Kidney capillary endothelial cell (primary cell): ENCODE measurements at regions not wholly inside any gene's neighbourhood (a gene's known extent, or its start where the extent isn't known, plus 50 kb on each side); places are given as distances from the start of the nearest gene placed in this dataset.

Experiments used
- DNase-seq: peaks from one replicate; pipeline ENCODE4 v3.0.0-alpha.2; 2018; ENCODE audit warnings: low spot score

DNA sequence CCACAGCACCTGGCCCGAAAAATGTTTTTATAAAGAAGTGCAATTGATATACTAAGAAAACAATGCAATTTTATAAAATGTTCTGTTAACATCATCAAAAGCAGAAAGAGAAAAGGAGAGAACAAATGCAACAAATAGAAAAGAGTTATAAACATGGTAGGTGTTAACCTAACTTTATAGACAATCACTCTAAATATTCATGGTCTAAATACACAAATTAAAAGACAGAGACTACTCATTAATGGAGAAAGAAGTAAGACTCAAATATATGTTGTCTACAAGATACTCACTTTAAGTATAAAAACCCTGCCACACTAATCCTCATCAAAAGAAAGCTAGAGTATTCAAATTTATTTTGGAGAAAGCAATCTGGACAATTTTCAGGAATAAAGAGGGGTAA is 425.3 kb upstream of the ANKRD30A start:
- no peak for DNase-seq

DNA sequence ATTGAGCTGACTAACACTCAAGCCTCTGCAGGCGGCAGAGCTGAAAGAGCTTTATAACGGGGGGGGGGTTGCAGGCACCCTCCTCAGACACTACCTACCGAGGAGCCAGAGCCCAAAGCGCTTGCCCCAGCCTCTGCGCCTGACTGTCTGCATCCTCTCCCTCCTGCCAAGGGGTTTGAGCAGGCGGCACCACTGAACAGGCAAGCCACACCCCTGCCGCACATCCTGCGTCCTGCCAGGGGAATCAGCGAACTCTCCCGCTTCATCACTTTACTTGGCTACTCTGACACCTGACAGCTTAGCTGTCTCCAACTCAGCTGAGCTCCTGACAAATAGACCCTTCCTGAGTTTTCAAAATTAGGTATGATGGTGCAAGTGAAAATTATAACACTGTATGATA is 432.6 kb upstream of the ANKRD30A start:
- no peak for DNase-seq

DNA sequence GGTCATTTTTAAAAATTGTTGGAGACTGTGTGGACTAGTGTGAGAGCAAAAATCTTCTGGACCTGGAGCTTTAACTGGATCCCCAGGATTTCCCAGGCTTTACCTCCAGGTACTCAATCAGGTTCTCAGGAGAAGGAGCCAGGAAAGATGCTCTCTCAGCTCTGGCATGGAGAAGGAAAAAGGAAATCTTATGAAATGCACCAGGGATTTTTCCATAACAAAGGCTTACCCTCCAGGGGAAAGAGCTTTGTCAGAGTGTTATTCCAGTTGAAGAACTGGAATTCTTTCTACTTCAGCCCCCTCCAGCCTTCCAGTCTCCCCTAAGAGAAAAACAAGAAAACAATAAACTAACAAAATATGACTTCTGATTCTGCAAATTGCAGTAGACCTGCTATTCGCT is 436.7 kb upstream of the ANKRD30A start:
- no peak for DNase-seq

DNA sequence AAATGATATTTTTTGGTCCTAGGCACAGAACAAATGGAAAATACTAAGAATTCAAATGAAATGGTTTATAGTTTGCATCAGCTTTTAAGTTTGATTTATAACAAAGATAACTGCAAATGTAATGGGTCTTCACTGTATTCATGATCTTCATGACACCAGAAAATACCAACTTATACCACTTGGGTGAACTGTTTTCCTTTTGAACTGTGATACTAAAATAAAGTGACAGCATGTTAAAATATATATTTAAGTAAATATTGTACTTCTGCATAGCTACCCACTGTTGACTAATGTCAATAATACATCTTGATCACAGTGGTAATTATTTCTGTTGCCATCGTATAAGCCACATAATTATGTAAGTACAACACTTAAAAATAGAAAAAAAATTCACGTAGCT is 442.0 kb upstream of the ANKRD30A start:
- no peak for DNase-seq

DNA sequence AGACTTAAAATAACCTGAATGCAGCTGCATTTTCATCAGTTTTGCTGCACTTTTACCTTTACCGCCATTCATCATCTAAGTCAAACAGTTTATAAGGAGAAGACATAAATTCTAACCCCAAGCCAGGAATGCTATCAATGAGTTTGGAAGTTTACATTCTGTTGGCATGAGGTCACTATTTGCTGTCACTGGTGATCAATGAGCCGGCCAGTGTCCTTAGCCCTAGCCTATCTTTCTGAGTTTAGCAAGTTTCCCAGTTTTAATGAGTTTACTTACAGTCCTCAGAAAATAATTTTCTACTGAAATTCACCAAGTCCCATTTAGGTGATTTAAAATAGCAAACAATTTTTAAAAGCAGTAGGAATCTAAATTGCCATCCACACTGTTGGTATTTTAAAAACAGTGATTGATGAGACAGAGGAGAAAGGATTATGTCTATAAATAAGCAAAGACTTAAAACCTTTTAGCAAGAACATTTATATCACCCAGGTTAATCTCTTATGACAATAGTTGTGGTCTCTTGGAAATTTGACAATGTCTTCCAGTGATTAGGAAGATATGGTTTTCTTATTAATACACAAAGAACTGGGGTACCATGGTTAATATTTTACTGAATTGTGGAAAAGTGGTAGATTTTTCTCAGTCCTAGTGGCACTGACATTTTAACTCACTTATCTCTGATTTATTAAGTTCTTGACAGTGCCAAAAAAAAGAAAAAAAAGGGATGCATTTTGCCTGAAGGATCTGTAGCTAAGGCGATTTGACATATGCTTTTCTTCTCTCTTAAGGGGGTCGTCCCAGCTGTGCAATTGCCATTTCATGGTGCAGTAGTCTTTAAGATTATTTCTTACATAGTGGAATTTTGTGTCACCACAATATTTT is 443.4 kb upstream of the ANKRD30A start:
- DNase-seq, result no peak

DNA sequence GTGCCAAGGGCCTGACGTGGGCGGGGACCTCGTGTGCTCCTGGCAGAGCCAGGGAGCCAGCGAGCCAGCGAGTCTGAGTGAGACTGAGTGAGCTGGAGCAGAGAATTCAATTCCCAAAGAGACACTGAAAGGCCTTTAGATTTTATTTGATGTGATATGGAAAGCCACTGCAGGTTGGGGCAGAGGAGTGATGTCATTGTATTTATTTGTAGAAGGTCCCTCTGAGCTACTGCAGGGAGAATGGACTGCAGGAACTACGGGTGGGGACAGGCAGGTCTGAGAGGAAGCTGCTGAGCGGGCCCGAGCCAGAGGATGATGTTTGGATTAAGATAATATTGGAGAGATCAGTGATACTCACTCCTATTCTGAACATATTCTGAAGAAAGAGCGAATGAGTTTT is 445.8 kb upstream of the ANKRD30A start:
- no peak for DNase-seq

DNA sequence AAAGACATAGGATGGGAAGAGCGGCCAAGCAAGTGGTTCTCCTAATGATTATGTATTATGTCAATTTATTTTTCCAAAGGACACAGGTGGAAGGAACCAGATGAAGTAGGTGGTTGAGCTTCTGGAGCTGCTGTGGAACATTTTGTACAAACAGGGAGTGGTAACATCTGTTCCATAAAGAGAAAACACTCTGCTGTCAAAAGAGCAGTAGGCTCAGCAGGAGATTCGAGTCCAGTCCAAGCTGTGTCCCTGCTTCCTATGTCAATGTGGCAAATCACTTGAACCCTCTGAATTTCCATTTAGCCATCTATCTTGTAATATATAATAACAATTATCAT is 448.0 kb upstream of the ANKRD30A start:
- no peak for DNase-seq

DNA sequence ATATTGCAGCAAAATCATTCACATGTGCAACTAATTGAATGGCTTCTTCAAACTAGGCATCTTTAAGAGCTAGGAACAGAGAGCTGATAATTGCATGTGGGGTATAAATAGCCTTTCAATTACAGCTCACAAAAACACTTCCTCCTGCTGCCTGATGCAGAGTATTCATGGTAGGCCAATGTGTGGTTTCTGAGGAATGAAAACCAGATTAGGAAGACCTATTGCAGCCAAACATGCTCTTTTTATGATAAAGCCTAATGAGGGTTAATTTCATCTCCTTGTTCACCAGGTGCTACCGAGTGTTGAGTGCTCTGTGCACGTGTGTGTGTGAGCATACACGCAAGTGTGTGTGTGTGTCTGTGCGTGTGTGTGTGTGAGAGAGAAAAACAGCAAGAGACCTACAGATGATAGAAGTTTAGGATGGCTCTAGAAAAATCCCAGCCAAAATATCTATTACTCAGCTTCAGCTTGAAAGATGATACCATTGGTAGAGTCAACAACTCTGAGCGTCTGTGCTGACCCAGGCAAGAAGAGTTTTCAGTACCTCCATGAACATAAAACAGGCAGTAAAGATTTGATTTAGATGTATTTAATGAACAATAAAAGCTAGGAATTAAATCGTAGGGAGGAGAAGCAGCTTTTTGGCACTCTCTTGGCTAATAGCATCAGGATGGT is 448.5 kb upstream of the ANKRD30A start:
- DNase-seq, result no peak

DNA sequence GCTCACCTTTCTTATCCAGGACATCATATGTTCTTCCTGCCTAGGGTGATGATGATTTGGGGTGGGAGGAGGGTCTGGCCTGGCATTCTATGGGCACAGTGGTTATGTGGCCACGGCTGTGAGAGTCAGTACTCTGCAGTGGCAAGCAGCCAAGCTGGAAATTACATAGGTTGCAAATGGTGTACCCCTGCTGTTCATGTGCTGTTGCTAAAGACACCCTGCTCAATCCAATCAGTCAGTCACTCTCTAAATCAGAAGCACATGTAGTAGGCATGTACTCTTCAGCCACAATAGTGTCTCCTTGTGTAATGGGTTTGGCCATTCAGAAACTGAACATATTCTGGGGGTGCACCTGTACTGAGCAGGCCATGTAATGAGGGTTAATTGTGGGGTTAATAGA is 449.1 kb upstream of the ANKRD30A start:
- no peak for DNase-seq

DNA sequence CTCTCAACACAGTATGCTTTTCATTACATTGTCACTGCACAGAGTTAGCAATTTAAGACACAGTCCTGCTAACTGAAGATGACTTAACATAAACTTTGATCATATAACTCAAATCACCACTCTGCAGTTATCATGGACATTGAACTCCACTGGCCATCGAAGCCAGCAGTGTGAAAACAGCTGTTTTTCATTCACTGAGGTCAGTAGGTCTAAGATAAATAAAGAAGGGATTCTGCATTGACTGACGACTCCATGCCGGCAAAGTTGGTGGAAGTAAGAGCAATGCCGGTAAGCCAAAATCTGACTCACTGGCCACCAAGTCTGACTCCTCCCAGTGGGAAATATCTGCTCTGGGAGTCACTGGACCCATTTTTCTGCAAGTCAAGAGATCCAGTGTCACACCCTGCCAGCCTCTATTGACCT is 449.9 kb upstream of the ANKRD30A start:
- DNase-seq, result no peak

DNA sequence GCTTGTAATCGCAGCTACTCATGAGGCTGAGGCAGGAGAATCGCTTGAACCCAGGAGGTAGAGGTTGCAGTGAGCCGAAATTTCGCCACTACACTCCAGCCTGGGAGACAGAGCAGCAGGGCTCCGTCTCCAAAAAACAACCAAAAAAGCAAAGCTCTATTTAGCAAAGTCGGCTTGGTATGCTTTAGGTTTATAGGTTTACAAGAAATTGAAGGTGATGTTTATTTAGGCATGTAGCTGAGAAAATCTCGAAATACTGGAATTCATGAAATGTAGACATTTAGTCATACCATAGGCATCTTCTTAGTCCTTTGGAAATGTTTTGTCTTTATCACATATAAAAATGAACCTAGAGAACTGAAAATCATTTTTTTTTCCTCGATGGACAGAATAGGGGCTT is 453.8 kb upstream of the ANKRD30A start:
- DNase-seq, result no peak

DNA sequence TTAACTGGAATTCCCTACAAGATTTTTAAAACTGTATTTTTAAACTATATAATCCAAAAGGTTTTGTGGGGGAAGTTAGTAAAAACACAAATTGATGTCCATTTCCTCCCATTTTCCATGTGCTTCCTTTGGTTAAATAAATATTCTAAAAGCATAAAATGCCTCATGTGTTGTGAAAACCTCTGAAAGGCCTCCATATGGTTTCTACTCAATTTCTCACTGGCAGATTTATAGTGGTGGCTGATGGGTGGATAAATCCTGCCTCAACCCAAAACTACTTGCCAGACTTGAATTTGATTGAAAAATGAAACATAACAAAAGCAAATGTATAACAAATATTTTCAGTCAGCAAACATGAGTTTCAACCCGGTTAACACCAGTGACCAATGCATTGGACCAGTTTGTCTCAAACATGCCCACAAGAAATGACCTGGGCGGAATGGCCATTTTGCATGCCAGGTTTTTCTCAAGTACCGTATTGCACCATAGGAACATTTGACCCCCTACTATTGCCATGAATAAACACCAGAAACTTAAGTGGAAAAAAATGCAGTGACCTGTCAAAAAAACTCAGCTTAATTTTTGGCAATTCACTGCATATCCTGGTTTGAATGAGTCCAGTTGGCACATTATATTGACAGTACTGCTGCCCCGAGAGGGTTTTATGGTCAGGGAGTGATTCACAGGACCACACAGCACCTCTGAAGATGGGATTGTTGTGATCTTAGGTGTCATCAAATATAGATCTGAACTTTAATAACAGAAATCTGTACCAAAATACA is 454.6 kb upstream of the ANKRD30A start:
- no peak for DNase-seq

DNA sequence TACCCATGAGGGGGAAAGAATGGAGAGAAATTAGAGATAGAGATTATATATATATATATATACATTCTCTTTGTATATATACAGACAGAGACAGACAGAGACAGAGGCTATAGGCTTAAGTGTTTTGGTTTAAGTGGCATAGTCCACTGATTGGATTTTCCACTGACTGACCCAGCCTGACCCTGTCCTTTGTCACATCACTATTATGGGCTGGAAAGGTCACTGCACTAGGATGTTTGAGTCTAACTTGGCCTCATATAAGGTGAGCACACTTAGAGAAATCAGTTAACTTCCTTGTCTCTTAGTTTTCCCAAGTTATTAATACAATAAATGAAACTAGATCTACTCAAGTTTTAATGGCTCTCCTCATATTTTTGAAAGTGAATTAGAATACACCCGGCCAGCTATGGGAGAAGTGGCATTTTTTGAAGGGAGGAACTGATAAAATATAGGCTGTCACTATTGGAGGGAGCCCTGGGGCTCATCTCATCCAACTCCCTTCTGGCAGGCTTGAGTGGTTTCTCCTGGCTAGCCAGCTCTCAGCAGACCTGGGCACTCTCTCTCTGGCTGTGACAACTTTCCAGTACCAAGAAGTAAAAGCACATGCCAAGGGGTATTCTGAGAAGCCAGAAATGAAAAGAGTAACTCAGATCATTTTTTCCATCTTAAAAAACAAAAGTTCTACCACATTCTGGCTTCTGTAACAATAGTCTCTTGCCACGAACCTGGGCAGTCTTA is 455.6 kb upstream of the ANKRD30A start:
- no peak for DNase-seq

DNA sequence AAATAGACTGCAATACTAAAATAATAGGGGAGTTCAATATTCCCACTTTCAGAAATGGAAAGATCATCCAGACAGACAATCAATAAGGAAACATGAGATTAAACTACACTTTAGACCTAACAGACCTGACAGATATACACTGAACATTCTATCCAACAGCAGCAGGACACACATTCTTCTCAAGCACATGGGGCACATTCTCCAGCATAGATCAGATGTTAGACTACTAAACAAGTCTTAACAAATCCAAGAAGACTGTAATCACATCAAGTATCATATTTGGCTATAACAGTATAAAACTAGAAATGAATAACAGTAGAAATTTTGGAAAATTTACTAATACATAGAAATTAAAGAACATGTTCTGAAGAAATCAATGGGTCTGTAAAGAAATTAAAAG is 458.9 kb upstream of the ANKRD30A start:
- no peak for DNase-seq

DNA sequence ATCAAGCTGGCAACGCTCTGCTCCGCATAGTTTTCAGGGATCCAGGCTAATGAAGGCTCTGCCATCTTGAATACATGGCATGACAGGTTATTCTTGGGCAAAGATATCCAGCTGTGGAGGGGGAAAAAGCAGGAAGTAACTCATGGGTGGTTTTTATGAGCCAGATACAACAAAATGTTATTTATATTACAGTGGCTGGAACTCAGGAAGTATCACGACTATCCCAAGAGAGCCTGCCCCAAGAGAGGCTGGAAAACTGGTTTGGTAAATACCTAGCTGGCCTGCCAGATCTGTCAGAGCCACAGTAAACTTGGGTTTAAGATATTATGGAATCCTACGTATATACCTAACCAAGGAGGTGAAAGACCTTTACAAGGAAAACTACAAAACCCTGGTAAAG is 462.8 kb upstream of the ANKRD30A start:
- no peak for DNase-seq

DNA sequence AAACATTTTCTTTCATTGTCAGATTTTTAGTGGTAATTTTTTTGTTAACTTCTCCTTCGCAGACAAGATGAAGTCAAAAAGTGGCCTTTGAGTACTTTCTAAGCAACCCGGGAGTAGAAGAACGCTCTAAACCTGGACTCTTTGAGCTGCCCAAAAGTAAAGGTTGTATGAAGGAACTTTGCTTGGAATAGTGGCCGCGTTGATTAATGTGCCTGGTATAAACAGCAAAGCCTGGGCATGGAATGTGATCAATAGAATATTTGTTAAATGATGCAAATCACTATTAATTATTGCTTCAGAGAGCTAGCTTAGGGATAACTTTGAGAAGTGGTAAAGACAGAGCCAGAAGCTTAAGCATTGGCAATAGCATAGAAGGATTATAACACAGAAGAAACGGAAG is 475.1 kb upstream of the ANKRD30A start:
- DNase-seq, result no peak

DNA sequence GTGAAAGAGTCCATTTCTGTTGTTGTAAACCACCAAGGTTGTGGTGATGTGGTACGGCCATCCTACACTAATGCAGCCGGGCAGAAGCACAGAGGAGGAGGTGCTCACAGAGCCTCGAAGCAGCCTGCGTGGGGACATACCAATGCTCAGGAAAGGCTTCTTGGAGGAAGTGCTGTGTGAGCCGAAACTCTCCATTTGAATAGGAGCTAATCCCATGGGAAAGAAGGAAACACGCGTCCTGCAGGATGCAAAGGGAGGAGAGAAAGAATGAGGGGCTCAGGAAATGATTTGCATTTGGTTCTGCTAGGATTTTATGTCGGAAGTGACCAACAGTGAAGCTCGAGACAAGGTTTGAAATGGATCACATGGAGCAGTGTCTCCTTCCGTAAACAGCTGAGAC is 477.9 kb upstream of the ANKRD30A start:
- DNase-seq, result no peak

DNA sequence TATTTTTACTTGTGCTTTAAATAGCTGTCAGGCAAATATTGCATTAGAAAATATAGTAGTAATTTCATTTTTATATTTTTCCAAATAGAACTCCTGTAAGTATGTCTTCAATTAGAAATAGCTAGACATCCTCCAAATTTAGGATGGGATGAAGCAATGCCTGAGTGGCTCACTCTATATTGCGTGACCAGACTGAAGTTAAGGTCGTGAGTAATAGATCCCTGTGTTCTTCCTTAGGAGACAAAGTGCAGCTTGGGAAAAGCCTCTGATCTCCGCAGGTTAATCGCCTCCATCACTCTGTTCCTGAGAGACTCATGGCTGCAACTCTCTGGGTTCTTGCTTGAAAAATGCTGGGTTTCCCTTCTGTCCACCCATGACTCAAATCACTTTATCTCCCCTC is 484.8 kb upstream of the ANKRD30A start:
- DNase-seq, result no peak

DNA sequence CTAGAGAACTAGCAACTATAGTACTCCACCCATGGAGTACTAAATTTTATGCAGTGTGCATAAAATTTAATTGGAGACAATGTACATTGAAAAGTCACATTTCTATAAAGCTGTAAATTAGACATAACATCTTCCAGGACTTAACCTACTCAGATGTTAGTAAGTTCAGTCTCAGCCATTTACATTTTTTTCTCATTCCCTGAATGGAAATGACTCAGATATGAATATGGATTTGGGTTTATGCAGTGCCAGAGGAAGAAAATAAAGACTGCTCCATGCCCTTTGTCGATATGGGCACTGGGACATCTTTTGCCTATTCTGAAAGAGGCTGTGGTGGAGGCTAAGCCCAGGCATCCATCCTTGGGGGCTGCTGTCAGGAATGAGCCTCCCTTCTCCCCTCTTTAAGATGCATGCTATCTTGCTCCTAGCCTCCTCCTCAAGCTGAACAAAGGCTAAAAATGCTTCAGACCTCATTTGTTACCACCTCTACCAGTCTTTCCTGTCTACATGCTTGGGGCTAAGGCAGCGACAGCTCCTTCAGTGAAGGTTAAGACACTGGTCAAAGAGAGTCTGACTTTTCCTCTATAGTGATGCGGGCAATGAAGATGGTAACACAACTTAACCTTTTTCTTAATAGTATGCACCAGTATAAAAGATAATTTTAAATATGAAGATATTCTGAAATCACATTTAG is 486.8 kb upstream of the ANKRD30A start:
- DNase-seq, result no peak

DNA sequence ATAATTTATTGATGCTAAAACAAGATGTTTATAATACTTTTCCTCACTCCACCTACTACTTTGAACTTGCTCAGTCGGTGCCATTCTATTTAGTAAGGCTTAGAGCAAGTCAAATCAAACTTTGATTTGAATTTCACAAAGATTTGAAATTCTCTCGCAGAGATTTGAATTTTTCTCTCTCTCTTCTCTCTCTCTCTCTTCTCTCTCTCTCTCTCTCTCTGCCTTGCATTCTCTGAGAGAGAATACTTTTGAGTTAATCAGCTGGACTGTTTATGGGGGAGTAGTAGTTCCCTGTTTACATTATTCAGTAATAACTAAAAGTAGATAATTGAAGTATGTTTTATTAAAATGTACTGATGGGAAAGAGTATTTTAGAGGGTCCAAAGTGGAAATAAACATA is 488.5 kb upstream of the ANKRD30A start:
- no peak for DNase-seq

DNA sequence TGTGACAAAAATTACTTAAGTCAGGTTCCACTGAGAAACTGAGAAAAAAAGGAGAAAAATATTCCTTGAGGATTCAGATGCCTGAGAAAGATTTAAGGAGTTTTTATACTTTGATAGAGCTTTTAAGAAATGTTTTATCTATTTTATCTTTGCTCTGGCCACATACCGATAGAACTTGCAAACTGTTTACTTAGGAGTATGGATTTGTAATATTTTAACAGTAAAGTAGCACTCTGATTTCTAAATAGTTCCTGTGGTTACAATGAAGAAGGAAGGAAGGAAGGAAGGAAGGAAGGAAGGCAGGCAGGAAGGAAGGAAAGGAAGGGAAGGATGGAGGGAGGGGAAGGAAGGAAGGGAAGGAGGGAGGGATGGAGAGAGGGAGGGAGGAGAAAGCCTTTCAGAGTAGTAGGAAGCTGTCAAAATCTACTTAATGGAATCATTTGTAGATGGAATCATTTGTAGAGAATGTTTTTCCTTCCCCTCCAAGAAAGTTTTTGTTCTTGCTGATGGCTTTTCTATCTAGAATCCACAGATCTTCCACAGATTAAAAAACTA is 489.0 kb upstream of the ANKRD30A start:
- DNase-seq, result no peak
